ENCODE measurements at regions not wholly inside any gene's neighbourhood (a gene's known extent, or its start where the extent isn't known, plus 50 kb on each side); places are given as distances from the start of the nearest gene placed in this dataset.
"Not testable (repeated sequence)": the region's sequence is repeated elsewhere in the genome, so short reads cannot be mapped to it uniquely, and the experiment has no call there.

GRCh38 chr6:6760002-6760401 lies 171.5 kb downstream of the LY86 start:
- Histone ChIP-seq H3K27me3 (ENCODE audit: control insufficient read depth in 4 of 4, insufficient read depth in 4 of 4, low read length in 3 of 4) (no peaks in the 10 kb centered on the region), H3K9me3 (ENCODE audit: control insufficient read depth in 4 of 4, low read length in 3 of 4) (no peaks in the 10 kb centered on the region), H3K27ac (ENCODE audit: low read depth in 1 of 2, low read length in 2 of 2) (no peak overlapping the region), H3K4me1 (ENCODE audit: control insufficient read depth in 4 of 4, insufficient read depth in 4 of 4, low read length in 3 of 4) (peaks cover 3 to 17% (median 10%) of the 10 kb centered on the region in 4 donors), H3K36me3 (ENCODE audit: control insufficient read depth in 4 of 4, insufficient read depth in 3 of 4, low read depth in 1 of 4, low read length in 3 of 4) (no peaks in the 10 kb centered on the region), H3K4me3 (ENCODE audit: low read depth in 1 of 3, low read length in 3 of 3) (no peak overlapping the region), H3K9ac (ENCODE audit: low read depth in 1 of 2, low read length in 2 of 2) (no peak overlapping the region)
- DNase-seq (ENCODE audit: low spot score): no peak
- WGBS: 92% methylated on average over 3 of the region's 3 CpGs
- no peak for TF ChIP-seq EGR1 (IDR thresholded peaks at IDR 0.05; ENCODE audit: low read depth in 2 of 2)

GRCh38 chr6:6762566-6762965 lies 174.0 kb downstream of the LY86 start:
- not testable (repeated sequence) for H3K27me3 ChIP-seq (ENCODE audit: control insufficient read depth in 4 of 4, insufficient read depth in 4 of 4, low read length in 3 of 4); H3K4me3 ChIP-seq (ENCODE audit: low read depth in 1 of 3, low read length in 3 of 3); H3K9ac ChIP-seq (ENCODE audit: low read depth in 1 of 2, low read length in 2 of 2); H3K36me3 ChIP-seq (ENCODE audit: control insufficient read depth in 4 of 4, insufficient read depth in 3 of 4, low read depth in 1 of 4, low read length in 3 of 4); DNase-seq (ENCODE audit: low spot score); H3K9me3 ChIP-seq (ENCODE audit: control insufficient read depth in 4 of 4, low read length in 3 of 4); H3K27ac ChIP-seq (ENCODE audit: low read depth in 1 of 2, low read length in 2 of 2)
- 97% methylated on average over 27 of the region's 27 CpGs for WGBS
- peaks cover 6 to 31% (median 15%) of the 10 kb centered on the region in 4 donors for H3K4me1 ChIP-seq (ENCODE audit: control insufficient read depth in 4 of 4, insufficient read depth in 4 of 4, low read length in 3 of 4)

GRCh38 chr6:6764764-6765434 lies 176.4 kb downstream of the LY86 start:
- DNase-seq (ENCODE audit: low spot score): no peak
- no peaks in the 10 kb centered on the region for H3K36me3 ChIP-seq (ENCODE audit: control insufficient read depth in 4 of 4, insufficient read depth in 3 of 4, low read depth in 1 of 4, low read length in 3 of 4)
- H3K9me3 ChIP-seq (ENCODE audit: control insufficient read depth in 4 of 4, low read length in 3 of 4): no peaks in the 10 kb centered on the region
- no peak overlapping the region for H3K4me3 ChIP-seq (ENCODE audit: low read depth in 1 of 3, low read length in 3 of 3)
- peaks cover 0 to 19% (median 7%) of the 10 kb centered on the region in 4 donors for H3K4me1 ChIP-seq (ENCODE audit: control insufficient read depth in 4 of 4, insufficient read depth in 4 of 4, low read length in 3 of 4)
- peak overlapping the region; percentile 44 to 76 for H3K27ac ChIP-seq (ENCODE audit: low read depth in 1 of 2, low read length in 2 of 2)
- whole genome bisulfite sequencing: 53% methylated on average over 3 of the region's 3 CpGs
- no peak overlapping the region for H3K9ac ChIP-seq (ENCODE audit: low read depth in 1 of 2, low read length in 2 of 2)
- TF ChIP-seq RAD21 (IDR thresholded peaks at IDR 0.05) (peak in 1 of 2 donors; percentile 4), YY1 (IDR thresholded peaks at IDR 0.05) (no peak), SP1 (IDR thresholded peaks at IDR 0.05) (peak; percentile 20), HNF4A (conservative IDR thresholded peaks at IDR 0.05) (peak; percentile 52 to 60), NR2F2 (IDR thresholded peaks at IDR 0.05) (no peak), RXRA (IDR thresholded peaks at IDR 0.05) (peak; percentile 68 to 79)
- no peaks in the 10 kb centered on the region for H3K27me3 ChIP-seq (ENCODE audit: control insufficient read depth in 4 of 4, insufficient read depth in 4 of 4, low read length in 3 of 4)

- Histone ChIP-seq H3K27me3 (ENCODE audit: control insufficient read depth in 4 of 4, insufficient read depth in 4 of 4, low read length in 3 of 4) (no peaks in the 10 kb centered on the region), H3K9ac (ENCODE audit: low read depth in 1 of 2, low read length in 2 of 2) (no peak overlapping the region), H3K9me3 (ENCODE audit: control insufficient read depth in 4 of 4, low read length in 3 of 4) (no peaks in the 10 kb centered on the region), H3K27ac (ENCODE audit: low read depth in 1 of 2, low read length in 2 of 2) (peak overlapping the region; percentile 17 to 76), H3K4me1 (ENCODE audit: control insufficient read depth in 4 of 4, insufficient read depth in 4 of 4, low read length in 3 of 4) (peaks cover 0 to 20% (median 7%) of the 10 kb centered on the region in 4 donors), H3K36me3 (ENCODE audit: control insufficient read depth in 4 of 4, insufficient read depth in 3 of 4, low read depth in 1 of 4, low read length in 3 of 4) (no peaks in the 10 kb centered on the region), H3K4me3 (ENCODE audit: low read depth in 1 of 3, low read length in 3 of 3) (no peak overlapping the region)
- DNase-seq (ENCODE audit: low spot score): no peak
- WGBS: 43% methylated on average over 6 of the region's 6 CpGs
- no peak for TF ChIP-seq ATF3 (IDR thresholded peaks at IDR 0.05)
- peak; percentile 19 to 25 for TF ChIP-seq HNF4A (conservative IDR thresholded peaks at IDR 0.05)
- no peak for TF ChIP-seq HNF4G (IDR thresholded peaks at IDR 0.05)
- TF ChIP-seq ZBTB33 (IDR thresholded peaks at IDR 0.05): no peak
- TF ChIP-seq GABPA (IDR thresholded peaks at IDR 0.05 in 1 of 2, conservative IDR thresholded peaks at IDR 0.05 in 1 of 2): no peak
- TF ChIP-seq FOXA2 (IDR thresholded peaks at IDR 0.05): no peak
- TF ChIP-seq JUND (IDR thresholded peaks at IDR 0.05): no peak
- TF ChIP-seq RXRA (IDR thresholded peaks at IDR 0.05): peak in 1 of 2 donors; percentile 19
- TF ChIP-seq MAX (IDR thresholded peaks at IDR 0.05): no peak
- no peak for TF ChIP-seq REST (IDR thresholded peaks at IDR 0.05)
- TF ChIP-seq NR2F2 (IDR thresholded peaks at IDR 0.05): no peak
- no peak for TF ChIP-seq EGR1 (IDR thresholded peaks at IDR 0.05; ENCODE audit: low read depth in 2 of 2)
- peak; percentile 16 for TF ChIP-seq SP1 (IDR thresholded peaks at IDR 0.05)
- no peak for TF ChIP-seq YY1 (IDR thresholded peaks at IDR 0.05)
- no peak for TF ChIP-seq TAF1 (conservative IDR thresholded peaks at IDR 0.05)
Observed at GRCh38 chr6:6766230-6766905, 177.8 kb downstream of the LY86 start.

All from liver (tissue), 7 donors.